ENCODE measurements at regions not wholly inside any gene's neighbourhood (a gene's known extent, or its start where the extent isn't known, plus 50 kb on each side); places are given as distances from the start of the nearest gene placed in this dataset.

GRCh38 chr1:10869933-10870332 is 73.5 kb upstream of the CASZ1 start:
- Histone ChIP-seq H3K4me2 (ENCODE audit: insufficient read depth in 1 of 2, low read depth in 2 of 2, low read length in 2 of 2) (no peak overlapping the region), H4K91ac (replicated peaks; ENCODE audit: insufficient read length, low read length) (no peak overlapping the region), H3K18ac (ENCODE audit: extremely low read depth, low read length) (no peak overlapping the region), H3K56ac (replicated peaks; ENCODE audit: insufficient read length, low read depth, low read length) (no peak overlapping the region), H2AFZ (ENCODE audit: low read length) (no peak overlapping the region), H2BK12ac (ENCODE audit: low read depth, low read length) (no peak overlapping the region), H3K4me3 (ENCODE audit: extremely low read depth in 1 of 4, insufficient read depth in 2 of 4, low read depth in 3 of 4, low read length in 4 of 4) (no peak overlapping the region), H3K9ac (replicated peaks in 1 of 4; ENCODE audit: extremely low read depth in 1 of 4, low read depth in 3 of 4, low read length in 3 of 4) (no peak overlapping the region), H2BK120ac (replicated peaks; ENCODE audit: low read depth, low read length) (no peak overlapping the region), H3K79me1 (ENCODE audit: low read depth, low read length) (no peaks in the 10 kb centered on the region), H2BK5ac (ENCODE audit: low read depth, low read length) (no peak overlapping the region), H3K79me2 (ENCODE audit: control insufficient read depth in 1 of 2, insufficient read depth in 2 of 2, low read length in 2 of 2) (no peaks in the 10 kb centered on the region), H3K9me3 (ENCODE audit: insufficient read depth in 2 of 2, low read depth in 1 of 2, low read length in 1 of 2) (no peaks in the 10 kb centered on the region), H3K36me3 (ENCODE audit: control insufficient read depth in 2 of 4, insufficient read depth in 4 of 4, low read length in 3 of 4) (no peaks in the 10 kb centered on the region), H3K14ac (ENCODE audit: insufficient read length) (no peak overlapping the region), H3K27ac (ENCODE audit: low read depth, low read length) (no peak overlapping the region), H2AK5ac (ENCODE audit: low read depth, low read length) (no peak overlapping the region), H3K4me1 (replicated peaks in 1 of 4; ENCODE audit: control insufficient read depth in 3 of 4, insufficient read depth in 4 of 4, low read length in 3 of 4) (peaks cover 2 to 12% (median 5%) of the 10 kb centered on the region in 4 experiments; a peak in 6 of 7 replicates), H2BK15ac (ENCODE audit: low read length) (no peak overlapping the region), H4K8ac (ENCODE audit: extremely low read depth, insufficient read depth, low read length) (no peak overlapping the region), H2BK20ac (ENCODE audit: low read length) (no peak overlapping the region), H3K27me3 (replicated peaks in 1 of 4; ENCODE audit: control insufficient read depth in 3 of 4, extremely low read depth in 1 of 4, insufficient read depth in 3 of 4, low read length in 3 of 4) (peaks cover 1 to 24% (median 7%) of the 10 kb centered on the region in 4 experiments; a peak in 6 of 7 replicates), H3K4ac (replicated peaks; ENCODE audit: insufficient read length, low read depth, low read length) (no peak overlapping the region), H3K23ac (ENCODE audit: insufficient read length) (no peak overlapping the region), H4K5ac (ENCODE audit: insufficient read length, low read depth, low read length) (no peak overlapping the region), H4K20me1 (replicated peaks in 1 of 2; ENCODE audit: control insufficient read depth in 1 of 2, insufficient read depth in 2 of 2, low read length in 2 of 2) (peaks cover 0 to 2% of the 10 kb centered on the region in 2 experiments), H3K23me2 (ENCODE audit: low read depth, low read length) (peaks cover 8% of the 10 kb centered on the region; the same call in 1 of the 2 replicates)
- 61% methylated on average over 1 of the region's 1 CpG; no CpG with 5 or more reads in 1 of the 2 experiments for WGBS, 2 experiments (ENCODE audit: extremely low coverage in 1 of 2, insufficient coverage in 1 of 2, insufficient read length in 1 of 2, insufficient replicate concordance in 2 of 2, low coverage in 1 of 2, low lambda C conversion rate in 2 of 2, missing lambda C conversion rate in 1 of 2)
- ChIA-PET CTCF (ENCODE audit: partially characterized antibody) (interaction anchor here (0.6 to 6.8 kb wide), 15 partner anchors 9 to 362 kb away, joined by 3 to 49 read pairs (median 3); no protein-coding TSS in a partner anchor), POLR2A (ENCODE audit: partially characterized antibody) (interaction anchor here (0.9 to 1.1 kb wide), 3 partner anchors 9 to 35 kb away, joined by 3 read pairs; no protein-coding TSS in a partner anchor)
- DNase-seq (ENCODE audit: low read depth in 1 of 2, low spot score in 2 of 2) (no peak), FAIRE-seq (no peak)
- TF ChIP-seq SIN3A (conservative IDR thresholded peaks at IDR 0.05 in 1 of 2, IDR thresholded peaks at IDR 0.05 in 1 of 2; ENCODE audit: low read depth in 1 of 2, low read length in 2 of 2) (no peak), SP1 (IDR thresholded peaks at IDR 0.05; ENCODE audit: low read depth, low read length) (no peak), TAF7 (optimal IDR thresholded peaks at IDR 0.05; ENCODE audit: borderline replicate concordance, low read depth, low read length) (no peak), JUND (IDR thresholded peaks at IDR 0.05; ENCODE audit: low read length) (no peak), CBX5 (IDR thresholded peaks at IDR 0.05; ENCODE audit: low read depth, low read length) (no peak), CHD2 (IDR thresholded peaks at IDR 0.05; ENCODE audit: low read length) (no peak), EZH2 (IDR thresholded peaks at IDR 0.05; ENCODE audit: low read depth, low read length, severe bottlenecking) (no peak), TCF12 (IDR thresholded peaks at IDR 0.05; ENCODE audit: low read depth, low read length) (no peak), TEAD4 (IDR thresholded peaks at IDR 0.05; ENCODE audit: low read depth, low read length) (no peak), MAX (IDR thresholded peaks at IDR 0.05) (no peak), SAP30 (IDR thresholded peaks at IDR 0.05; ENCODE audit: insufficient read depth, insufficient replicate concordance, low read length) (no peak)

Data from H1 (cell line).